OCI-LY3 (cell line): ENCODE measurements at regions not wholly inside any gene's neighbourhood (a gene's known extent, or its start where the extent isn't known, plus 50 kb on each side); places are given as distances from the start of the nearest gene placed in this dataset.
A peak's percentile ranks its signal among the peaks of the same experiment; 100 is the strongest.

Experiments
- CTCF ChIP-seq: fragments of 200-600, 300-600 bp; sonication (generic); IDR thresholded peaks from 2 replicates; pipeline ENCODE4 v1.5.1; 2014; ENCODE audit warnings: antibody characterized with exemption, low read length, low read depth
- EZH2phosphoT487 ChIP-seq: fragments of 200-600 bp; shearing (Covaris generic); IDR thresholded peaks from 2 replicates; pipeline ENCODE4 v1.6.1; 2018; ENCODE audit warnings: antibody characterized with exemption, mixed run types, low read depth

GRCh38 chr7:135801045-135801693 lies 52.6 kb upstream of the FAM180A start:
- peak; percentile 93 for TF ChIP-seq CTCF
- TF ChIP-seq EZH2phosphoT487: no peak
